Pancreas (tissue), 10 donors: ENCODE measurements at regions not wholly inside any gene's neighbourhood (a gene's known extent, or its start where the extent isn't known, plus 50 kb on each side); places are given as distances from the start of the nearest gene placed in this dataset.

Experiments
- ATAC-seq, 4 donors: fragments of 200-7000 bp; cut with Tn5 transposase; one replicate each; pipeline versions ENCODE4 v1.8.0 to v1.9.1; 2020; ENCODE audit warnings: mild to moderate bottlenecking in 4 of 4, moderate library complexity in 4 of 4
- DNase-seq, 6 donors: peaks; one replicate each; pipeline ENCODE4 v3.0.0-alpha.2; 2020
- FAIRE-seq: peaks from 2 replicates; lab custom pipeline; 2012; peaks lifted over from hg19 to GRCh38; lab: Jason Lieb, UNC
- H3K27ac ChIP-seq, 4 donors: fragments of 200-600 bp; sonication (generic); 1 replicate in 3 of 4; 2 replicates in 1 of 4; pipeline versions ENCODE4 v1.5.0 to v1.8.0; 2020
- H3K27me3 ChIP-seq, 4 donors: fragments of 200-600 bp; one replicate each; pipeline ENCODE4 v1.8.0; 2021
- H3K36me3 ChIP-seq, 3 donors: fragments of 200-600 bp; sonication (generic) in 1 of 3; one replicate each; pipeline versions ENCODE4 v1.5.0 to v1.8.0; 2020 to 2021
- H3K4me1 ChIP-seq, 3 donors: fragments of 200-600 bp; one replicate each; pipeline ENCODE4 v1.8.0; 2021
- H3K4me3 ChIP-seq, 4 donors: fragments of 200-600 bp; sonication (generic) in 2 of 4; one replicate each; pipeline versions ENCODE4 v1.5.0 to v1.8.0; 2020 to 2021
- H3K9me3 ChIP-seq, 4 donors: fragments of 200-600 bp; one replicate each; pipeline ENCODE4 v1.8.0; 2021
- CTCF ChIP-seq, 4 donors: fragments of 200-600 bp; sonication (generic) in 3 of 4; IDR thresholded peaks; one replicate each; pipeline versions ENCODE4 v1.5.0 to v1.8.0; 2021; ENCODE audit warnings: antibody characterized with exemption in 4 of 4
- WGBS, 2 donors: extraction: QIAGEN DNeasy Blood & Tissue Kit; methylation state at CpG; one replicate each; pipeline ENCODE4 v1.1.7; 2013; 5-methylcytosine and 5-hydroxymethylcytosine counted together
- intact Hi-C, 3 donors: fragments of 100-400 bp; cut with DNase I; formaldehyde crosslinking; loops; one replicate each; pipeline versions ENCODE4 v1.11.1 to v1.14.2; 2022
- donor health status: healthy with polysubstance abuse.
- donor health status: DM: no; HTN: no; CAD: no; lungs with moderate emphysema.
- donor health status: DM: no; HTN: no; CAD: no.
- donor health status: control.
- donor health status: control.
- donor health status: Bipolar disorder and iron deficiency.
- donor health status: DM: yes; HTN: yes; CAD: no.
- donor health status: DM: no; HTN: no; CAD: no.
- donor health status: DM: no; HTN: no; CAD: no.
- donor health status: DM: yes; HTN: yes; CAD: no.

- DNase-seq (no peak), ATAC-seq (no peak), FAIRE-seq (no peak)
- Histone ChIP-seq H3K4me1 (peaks cover 0 to 3% (median 0%) of the 10 kb centered on the region in 3 donors), H3K27ac (no peak overlapping the region), H3K4me3 (no peak overlapping the region), H3K36me3 (no peaks in the 10 kb centered on the region), H3K9me3 (no peaks in the 10 kb centered on the region), H3K27me3 (no peaks in the 10 kb centered on the region)
- no peak for TF ChIP-seq CTCF (IDR thresholded peaks at IDR 0.05)
- WGBS, 2 donors: 30 to 40% methylated on average over 2 of the region's 2 CpGs
- intact Hi-C loops: loop anchor here in 1 of 3 donors (10.0 kb wide), 1 partner anchor 1122 kb away; no protein-coding TSS in a partner anchor
Measured at GRCh38 chr9:4356306-4356705, 56.4 kb upstream of the GLIS3 start.

- no peak for TF ChIP-seq CTCF (IDR thresholded peaks at IDR 0.05)
- Histone ChIP-seq H3K27me3 (no peaks in the 10 kb centered on the region), H3K36me3 (no peaks in the 10 kb centered on the region), H3K27ac (no peak overlapping the region), H3K9me3 (no peaks in the 10 kb centered on the region), H3K4me1 (no peaks in the 10 kb centered on the region), H3K4me3 (no peak overlapping the region)
- no peak for DNase-seq
- FAIRE-seq: no peak
- ATAC-seq: no peak
- 69 to 80% methylated on average over 3 of the region's 3 CpGs for WGBS, 2 donors
- intact Hi-C loops: loop anchor here in 1 of 3 donors (10.0 kb wide), 1 partner anchor 1118 kb away; no protein-coding TSS in a partner anchor
Measured at GRCh38 chr9:4353236-4353635, 53.4 kb upstream of the GLIS3 start.

- ATAC-seq (no peak), FAIRE-seq (no peak), DNase-seq (no peak)
- TF ChIP-seq CTCF (IDR thresholded peaks at IDR 0.05): no peak
- Histone ChIP-seq H3K4me3 (no peak overlapping the region), H3K36me3 (no peaks in the 10 kb centered on the region), H3K4me1 (no peaks in the 10 kb centered on the region), H3K27me3 (no peaks in the 10 kb centered on the region), H3K27ac (no peak overlapping the region), H3K9me3 (no peaks in the 10 kb centered on the region)
- intact Hi-C loops: loop anchor here in 1 of 3 donors (10.0 kb wide), 1 partner anchor 1115 kb away; no protein-coding TSS in a partner anchor
- 87 to 92% methylated on average over 9 of the region's 9 CpGs for WGBS, 2 donors
Measured at GRCh38 chr9:4349816-4350418, 50.0 kb upstream of the GLIS3 start.
